H1 (cell line): ENCODE measurements at regions not wholly inside any gene's neighbourhood (a gene's known extent, or its start where the extent isn't known, plus 50 kb on each side); places are given as distances from the start of the nearest gene placed in this dataset.

Experiments
- ASH2L ChIP-seq: fragments of 200-600, 300-600 bp; sonication (generic); IDR thresholded peaks from one replicate; pipeline ENCODE4 v1.7.1; 2017; ENCODE audit warnings: low read length
- BRCA1 ChIP-seq: IDR thresholded peaks from 2 replicates; pipeline ENCODE4 v1.6.1; 2012; ENCODE audit warnings: low read depth, low read length, improper control_type of control experiment
- HDAC2 ChIP-seq, 2 experiments: fragments of 300-600 bp in 1 of 2; sonication (generic) in 1 of 2; IDR thresholded peaks; 2 replicates each; pipeline ENCODE4 v1.6.1; 2011 to 2012; ENCODE audit warnings: low read depth in 2 of 2, low read length in 2 of 2, mild to moderate bottlenecking in 2 of 2, moderate library complexity in 2 of 2, borderline replicate concordance in 1 of 2, inconsistent platforms in 1 of 2
- KDM1A ChIP-seq: fragments of 200-600, 300-600 bp; sonication (generic); IDR thresholded peaks from 2 replicates; pipeline ENCODE4 v1.7.1; 2016; ENCODE audit warnings: mild to moderate bottlenecking, low read length, borderline replicate concordance
- NANOG ChIP-seq: IDR thresholded peaks from 2 replicates; pipeline ENCODE4 v1.6.1; 2011; ENCODE audit warnings: low read length, low read depth, mild to moderate bottlenecking, inconsistent platforms; ENCODE audit not compliant: insufficient read depth, poor library complexity, severe bottlenecking
- TAF1 ChIP-seq: IDR thresholded peaks from 2 replicates; pipeline ENCODE4 v1.6.1; 2011; ENCODE audit warnings: mild to moderate bottlenecking, low read depth, low read length
- TAF7 ChIP-seq: optimal IDR thresholded peaks from 2 replicates; pipeline ENCODE3; 2011; ENCODE audit warnings: low read depth, mild to moderate bottlenecking, inconsistent platforms, low read length, moderate library complexity, borderline replicate concordance
- TBP ChIP-seq: IDR thresholded peaks from 2 replicates; pipeline ENCODE4 v1.6.1; 2011; ENCODE audit warnings: low read depth, low read length, improper control_type of control experiment
- TF ChIP-seq, protein P1 (sequence below), 3 experiments: IDR thresholded peaks; 1 replicate in 2 of 3; 2 replicates in 1 of 3; pipeline versions ENCODE4 v1.5.1 to v1.6.1; 2011; ENCODE audit warnings: low read length in 3 of 3, mild to moderate bottlenecking in 3 of 3, inconsistent platforms in 2 of 3, low read depth in 1 of 3, moderate library complexity in 1 of 3; ENCODE audit not compliant: insufficient read depth in 1 of 3; ENCODE audit errors: control extremely low read depth in 1 of 3
- TF ChIP-seq, protein P2 (sequence below): IDR thresholded peaks from 2 replicates; pipeline ENCODE4 v1.6.1; 2012; ENCODE audit warnings: low read length, inconsistent platforms

DNA sequence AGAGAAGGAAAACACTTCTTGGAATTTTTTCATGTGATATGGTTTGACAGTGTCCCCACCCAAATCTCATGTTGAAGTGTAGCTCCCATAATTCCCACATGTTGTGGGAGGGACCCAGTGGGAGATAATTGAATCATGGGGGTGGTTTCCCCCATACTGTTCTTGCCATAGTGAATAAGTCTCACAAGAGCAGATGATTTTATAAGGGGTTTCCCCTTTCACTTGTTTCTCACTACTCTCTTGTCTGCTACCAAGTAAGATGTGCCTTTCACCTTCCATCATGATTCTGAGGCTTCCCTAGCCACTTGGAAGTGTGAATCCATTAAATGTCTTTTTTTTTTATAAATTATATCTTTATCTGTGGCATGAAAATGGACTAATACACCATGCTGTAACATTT, 250.7 kb downstream of the LPIN1 start (continued):
- TF ChIP-seq, protein P1, sequence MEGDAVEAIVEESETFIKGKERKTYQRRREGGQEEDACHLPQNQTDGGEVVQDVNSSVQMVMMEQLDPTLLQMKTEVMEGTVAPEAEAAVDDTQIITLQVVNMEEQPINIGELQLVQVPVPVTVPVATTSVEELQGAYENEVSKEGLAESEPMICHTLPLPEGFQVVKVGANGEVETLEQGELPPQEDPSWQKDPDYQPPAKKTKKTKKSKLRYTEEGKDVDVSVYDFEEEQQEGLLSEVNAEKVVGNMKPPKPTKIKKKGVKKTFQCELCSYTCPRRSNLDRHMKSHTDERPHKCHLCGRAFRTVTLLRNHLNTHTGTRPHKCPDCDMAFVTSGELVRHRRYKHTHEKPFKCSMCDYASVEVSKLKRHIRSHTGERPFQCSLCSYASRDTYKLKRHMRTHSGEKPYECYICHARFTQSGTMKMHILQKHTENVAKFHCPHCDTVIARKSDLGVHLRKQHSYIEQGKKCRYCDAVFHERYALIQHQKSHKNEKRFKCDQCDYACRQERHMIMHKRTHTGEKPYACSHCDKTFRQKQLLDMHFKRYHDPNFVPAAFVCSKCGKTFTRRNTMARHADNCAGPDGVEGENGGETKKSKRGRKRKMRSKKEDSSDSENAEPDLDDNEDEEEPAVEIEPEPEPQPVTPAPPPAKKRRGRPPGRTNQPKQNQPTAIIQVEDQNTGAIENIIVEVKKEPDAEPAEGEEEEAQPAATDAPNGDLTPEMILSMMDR (IDR thresholded peaks at IDR 0.05; ENCODE audit: control extremely low read depth in 1 of 3, insufficient read depth in 1 of 3, low read depth in 1 of 3, low read length in 3 of 3): no peak
- TF ChIP-seq, protein P2, sequence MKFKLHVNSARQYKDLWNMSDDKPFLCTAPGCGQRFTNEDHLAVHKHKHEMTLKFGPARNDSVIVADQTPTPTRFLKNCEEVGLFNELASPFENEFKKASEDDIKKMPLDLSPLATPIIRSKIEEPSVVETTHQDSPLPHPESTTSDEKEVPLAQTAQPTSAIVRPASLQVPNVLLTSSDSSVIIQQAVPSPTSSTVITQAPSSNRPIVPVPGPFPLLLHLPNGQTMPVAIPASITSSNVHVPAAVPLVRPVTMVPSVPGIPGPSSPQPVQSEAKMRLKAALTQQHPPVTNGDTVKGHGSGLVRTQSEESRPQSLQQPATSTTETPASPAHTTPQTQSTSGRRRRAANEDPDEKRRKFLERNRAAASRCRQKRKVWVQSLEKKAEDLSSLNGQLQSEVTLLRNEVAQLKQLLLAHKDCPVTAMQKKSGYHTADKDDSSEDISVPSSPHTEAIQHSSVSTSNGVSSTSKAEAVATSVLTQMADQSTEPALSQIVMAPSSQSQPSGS: no peak
- TF ChIP-seq TAF7 (no peak), HDAC2 (IDR thresholded peaks at IDR 0.05; ENCODE audit: borderline replicate concordance in 1 of 2, low read depth in 2 of 2, low read length in 2 of 2) (no peak), KDM1A (no peak), TBP (no peak), NANOG (no peak), ASH2L (no peak), BRCA1 (no peak), TAF1 (no peak)
